Mesenchymal stem cell (in vitro differentiated cells and primary cell): ENCODE measurements at regions not wholly inside any gene's neighbourhood (a gene's known extent, or its start where the extent isn't known, plus 50 kb on each side); places are given as distances from the start of the nearest gene placed in this dataset.
A peak's percentile ranks its signal among the peaks of the same experiment; 100 is the strongest.
"Not testable (repeated sequence)": the region's sequence is repeated elsewhere in the genome, so short reads cannot be mapped to it uniquely, and the experiment has no call there.

Source experiments
- DNase-seq: peaks from one replicate; pipeline ENCODE4 v3.0.0-alpha.2; 2013
- H2AFZ ChIP-seq: one replicate; pipeline ENCODE4 v1.6.1; 2013; ENCODE audit warnings: low read depth, mild to moderate bottlenecking, control low read depth, inconsistent platforms, low read length, moderate library complexity
- H2AK5ac ChIP-seq: 2 replicates; pipeline ENCODE4 v1.6.1; 2013; ENCODE audit warnings: low read length, moderate library complexity, mild to moderate bottlenecking, inconsistent platforms; ENCODE audit not compliant: severe bottlenecking
- H2BK120ac ChIP-seq: one replicate; pipeline ENCODE4 v1.6.1; 2013; ENCODE audit warnings: low read depth, mild to moderate bottlenecking, inconsistent platforms, low read length, moderate library complexity
- H2BK12ac ChIP-seq, 2 experiments: one replicate each; pipeline ENCODE4 v1.6.1; 2013; ENCODE audit warnings: inconsistent platforms in 2 of 2, low read length in 2 of 2, mild to moderate bottlenecking in 2 of 2, moderate library complexity in 2 of 2, control low read depth in 1 of 2
- H2BK15ac ChIP-seq: one replicate; pipeline ENCODE4 v1.6.1; 2013; ENCODE audit warnings: mild to moderate bottlenecking, low read depth, inconsistent platforms; ENCODE audit not compliant: poor library complexity, severe bottlenecking
- H2BK5ac ChIP-seq: 2 replicates; pipeline ENCODE4 v1.6.1; 2013; ENCODE audit warnings: low read depth, mild to moderate bottlenecking, low read length, control low read depth, inconsistent platforms; ENCODE audit not compliant: poor library complexity, severe bottlenecking
- H3K14ac ChIP-seq, 2 experiments: one replicate each; pipeline ENCODE4 v1.6.1; 2013; ENCODE audit warnings: inconsistent platforms in 2 of 2, low read length in 2 of 2, control low read depth in 1 of 2, mild to moderate bottlenecking in 1 of 2, moderate library complexity in 1 of 2
- H3K18ac ChIP-seq, 2 experiments: one replicate each; pipeline ENCODE4 v1.6.1; 2013; ENCODE audit warnings: inconsistent platforms in 2 of 2, low read length in 2 of 2, control low read depth in 1 of 2, low read depth in 1 of 2, mild to moderate bottlenecking in 1 of 2
- H3K23ac ChIP-seq, 2 experiments: one replicate each; pipeline ENCODE4 v1.6.1; 2013; ENCODE audit warnings: inconsistent platforms in 2 of 2, low read length in 2 of 2, mild to moderate bottlenecking in 2 of 2, moderate library complexity in 2 of 2, control low read depth in 1 of 2
- H3K27ac ChIP-seq: 2 replicates; pipeline ENCODE4 v1.5.1; 2013; ENCODE audit warnings: mild to moderate bottlenecking, moderate library complexity, low read length, control low read depth, inconsistent platforms; ENCODE audit not compliant: poor library complexity, severe bottlenecking
- H3K27me3 ChIP-seq, 2 experiments: 2 replicates each; pipeline versions ENCODE4 v1.6.1 to v1.7.0; 2013; ENCODE audit warnings: low read length in 2 of 2, mild to moderate bottlenecking in 2 of 2, moderate library complexity in 2 of 2, control low read depth in 1 of 2, inconsistent platforms in 1 of 2; ENCODE audit not compliant: control insufficient read depth in 1 of 2, insufficient read depth in 1 of 2
- H3K36me3 ChIP-seq, 2 experiments: 2 replicates each; pipeline versions ENCODE4 v1.6.1 to v1.7.0; 2013; ENCODE audit warnings: low read length in 2 of 2, control low read depth in 1 of 2, inconsistent platforms in 1 of 2, low read depth in 1 of 2, mild to moderate bottlenecking in 1 of 2; ENCODE audit not compliant: insufficient read depth in 2 of 2, control insufficient read depth in 1 of 2
- H3K4ac ChIP-seq, 2 experiments: one replicate each; pipeline ENCODE4 v1.6.1; 2013; ENCODE audit warnings: inconsistent platforms in 2 of 2, low read length in 2 of 2, mild to moderate bottlenecking in 2 of 2, moderate library complexity in 2 of 2, control low read depth in 1 of 2, low read depth in 1 of 2
- H3K4me1 ChIP-seq: 2 replicates; pipeline ENCODE4 v1.6.1; 2013; ENCODE audit warnings: low read depth, low read length, control low read depth; ENCODE audit not compliant: control insufficient read depth, insufficient read depth
- H3K4me2 ChIP-seq: 2 replicates; pipeline ENCODE4 v1.6.1; 2013; ENCODE audit warnings: low read length, mild to moderate bottlenecking, inconsistent platforms; ENCODE audit not compliant: poor library complexity, severe bottlenecking
- H3K4me3 ChIP-seq, 2 experiments: 2 replicates each; pipeline versions ENCODE4 v1.5.1 to v1.7.0; 2013; ENCODE audit warnings: low read length in 2 of 2, mild to moderate bottlenecking in 2 of 2, control low read depth in 1 of 2, low read depth in 1 of 2; ENCODE audit not compliant: insufficient read depth in 1 of 2
- H3K79me1 ChIP-seq: replicated peaks from 2 replicates; pipeline ENCODE4 v1.6.1; 2013; ENCODE audit warnings: mild to moderate bottlenecking, control low read depth, low read length, inconsistent platforms; ENCODE audit not compliant: poor library complexity, severe bottlenecking
- H3K9ac ChIP-seq: 2 replicates; pipeline ENCODE4 v1.7.0; 2013; ENCODE audit warnings: mild to moderate bottlenecking, low read length, moderate library complexity
- H3K9me3 ChIP-seq: 2 replicates; pipeline ENCODE4 v1.7.0; 2013; ENCODE audit warnings: mild to moderate bottlenecking, low read length; ENCODE audit not compliant: control insufficient read depth
- H4K8ac ChIP-seq: one replicate; pipeline ENCODE4 v1.6.1; 2013; ENCODE audit warnings: inconsistent platforms, mild to moderate bottlenecking, low read length, moderate library complexity
- H4K91ac ChIP-seq: one replicate; pipeline ENCODE4 v1.6.1; 2013; ENCODE audit warnings: mild to moderate bottlenecking, low read length, inconsistent platforms
- WGBS: methylation state at CpG from one replicate; pipeline ENCODE4 v1.1.7; 2013; ENCODE audit warnings: mixed read lengths; 5-methylcytosine and 5-hydroxymethylcytosine counted together

GRCh38 chr10:22133749-22134624, 83.8 kb downstream of the EBLN1 start:
- H2BK15ac ChIP-seq, result no peak overlapping the region
- H3K18ac ChIP-seq, result peak overlapping the region in 1 of 2 experiments; percentile 3
- no peak overlapping the region for H3K4ac ChIP-seq
- H3K23ac ChIP-seq, result no peak overlapping the region
- H4K91ac ChIP-seq, result no peak overlapping the region
- no peak overlapping the region for H3K4me2 ChIP-seq
- H2AK5ac ChIP-seq, result no peak overlapping the region
- no peaks in the 10 kb centered on the region for H3K36me3 ChIP-seq
- H3K14ac ChIP-seq, result no peak overlapping the region
- H3K79me1 ChIP-seq, result no peaks in the 10 kb centered on the region
- H2BK12ac ChIP-seq, result peak overlapping the region in 1 of 2 experiments; percentile 21
- peak overlapping the region; percentile 64 for H2BK120ac ChIP-seq
- no peak overlapping the region for H2BK5ac ChIP-seq
- no peak overlapping the region for H3K27ac ChIP-seq
- no peak overlapping the region for H3K4me3 ChIP-seq
- no peaks in the 10 kb centered on the region for H3K4me1 ChIP-seq
- H4K8ac ChIP-seq, result no peak overlapping the region
- no peak overlapping the region for H2AFZ ChIP-seq
- H3K27me3 ChIP-seq, result no peaks in the 10 kb centered on the region
- 14% methylated on average over 11 of the region's 11 CpGs for WGBS
- H3K9ac ChIP-seq, result no peak overlapping the region
- no peaks in the 10 kb centered on the region for H3K9me3 ChIP-seq
- peak; percentile 76 for DNase-seq

GRCh38 chr10:22130824-22131223, 87.0 kb downstream of the EBLN1 start:
- H3K4ac ChIP-seq, H3K9me3 ChIP-seq, H2BK15ac ChIP-seq, H3K9ac ChIP-seq, H2AK5ac ChIP-seq, H2BK120ac ChIP-seq, H3K27ac ChIP-seq, H3K79me1 ChIP-seq, H2BK12ac ChIP-seq, DNase-seq, H3K14ac ChIP-seq, H3K18ac ChIP-seq, H3K4me2 ChIP-seq, H3K4me1 ChIP-seq, H2AFZ ChIP-seq, H3K27me3 ChIP-seq, H3K4me3 ChIP-seq, H3K36me3 ChIP-seq, H2BK5ac ChIP-seq, H4K8ac ChIP-seq, H3K23ac ChIP-seq: not testable (repeated sequence)
- H4K91ac ChIP-seq, result peak overlapping the region; percentile 39
- WGBS, result 95% methylated on average over 6 of the region's 6 CpGs

- H3K27ac ChIP-seq, H3K23ac ChIP-seq, H3K4me2 ChIP-seq, H3K4me1 ChIP-seq, H3K14ac ChIP-seq, H3K4me3 ChIP-seq, H3K36me3 ChIP-seq, H2BK5ac ChIP-seq, H2BK120ac ChIP-seq, H3K79me1 ChIP-seq, H3K27me3 ChIP-seq, H2AK5ac ChIP-seq, H3K18ac ChIP-seq, H2BK15ac ChIP-seq, H3K9me3 ChIP-seq, H4K8ac ChIP-seq, DNase-seq, H2AFZ ChIP-seq, H3K4ac ChIP-seq, H4K91ac ChIP-seq, H2BK12ac ChIP-seq, H3K9ac ChIP-seq: not testable (repeated sequence)
- 98% methylated on average over 22 of the region's 22 CpGs for WGBS
Measured at GRCh38 chr10:22129612-22130011, 88.2 kb downstream of the EBLN1 start.

GRCh38 chr10:22121181-22121580, 96.6 kb downstream of the EBLN1 start:
- not testable (repeated sequence) for H2AK5ac ChIP-seq, H3K4me1 ChIP-seq, H3K27me3 ChIP-seq, H2BK15ac ChIP-seq, H2BK5ac ChIP-seq, H3K4me2 ChIP-seq, H2AFZ ChIP-seq, H3K4me3 ChIP-seq, H3K9me3 ChIP-seq, H3K9ac ChIP-seq, H2BK120ac ChIP-seq, H2BK12ac ChIP-seq, H3K18ac ChIP-seq, H4K8ac ChIP-seq, H3K79me1 ChIP-seq, H3K36me3 ChIP-seq, H3K27ac ChIP-seq, H3K23ac ChIP-seq, H4K91ac ChIP-seq, H3K4ac ChIP-seq, H3K14ac ChIP-seq, DNase-seq
- WGBS, result 75% methylated on average over 1 of the region's 3 CpGs
